NK-92 treated with Interleukin-12 subunit alpha and Interleukin-12 subunit beta, amount 100 ng/mL, for 24 hours (cell line): ENCODE measurements at regions not wholly inside any gene's neighbourhood (a gene's known extent, or its start where the extent isn't known, plus 50 kb on each side); places are given as distances from the start of the nearest gene placed in this dataset.
"Not testable (repeated sequence)": the region's sequence is repeated elsewhere in the genome, so short reads cannot be mapped to it uniquely, and the experiment has no call there.

Experiments used
- DNase-seq: peaks from one replicate; lab custom pipeline; 2025; lab: John Stamatoyannopoulos, UW

GRCh38 chr20:50360921-50361320, 149.3 kb upstream of the PTPN1 start:
- no peak for DNase-seq

DNA sequence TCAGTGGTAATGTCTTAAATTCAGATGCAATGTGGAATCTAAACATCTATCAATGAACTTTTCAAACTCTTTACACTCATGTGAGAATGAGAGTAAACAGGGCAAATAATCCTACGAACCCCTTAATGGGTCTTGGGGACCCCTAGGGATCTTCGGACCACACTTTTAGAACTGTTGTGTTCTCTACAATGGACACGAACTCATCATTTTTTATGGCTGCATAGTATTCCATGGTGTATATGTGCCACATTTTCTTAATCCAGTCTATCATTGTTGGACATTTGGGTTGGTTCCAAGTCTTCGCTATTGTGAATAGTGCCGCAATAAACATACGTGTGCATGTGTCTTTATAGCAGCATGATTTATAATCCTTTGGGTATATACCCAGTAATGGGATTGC, 148.0 kb upstream of the PTPN1 start:
- DNase-seq: not testable (repeated sequence)

- DNase-seq: no peak
These were observed 147.2 kb upstream of the PTPN1 start for GRCh38 chr20:50363027-50363426.

DNA sequence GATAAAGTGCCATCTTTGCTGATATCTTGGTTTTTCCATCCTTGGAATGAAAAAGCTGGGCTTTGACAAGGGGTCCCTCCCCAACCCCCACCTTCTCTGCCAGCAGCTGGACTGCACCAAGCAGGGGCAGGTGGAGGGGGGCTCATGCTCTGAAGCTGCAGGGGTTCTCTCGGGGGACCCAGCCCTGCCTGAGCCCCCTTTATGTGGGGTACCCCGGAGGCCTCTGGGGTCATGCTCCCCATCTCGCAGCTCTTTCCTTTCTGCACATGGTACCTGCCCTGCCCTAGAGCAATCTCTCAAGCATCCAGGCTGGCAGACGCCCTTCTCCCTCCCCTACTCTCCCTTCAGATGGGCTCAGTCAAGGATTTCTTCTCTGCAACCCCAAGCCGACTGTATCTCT, 146.7 kb upstream of the PTPN1 start:
- no peak for DNase-seq

GRCh38 chr20:50364542-50364941, 145.6 kb upstream of the PTPN1 start:
- DNase-seq: no peak

GRCh38 chr20:50366270-50367103, 143.7 kb upstream of the PTPN1 start:
- no peak for DNase-seq

DNA sequence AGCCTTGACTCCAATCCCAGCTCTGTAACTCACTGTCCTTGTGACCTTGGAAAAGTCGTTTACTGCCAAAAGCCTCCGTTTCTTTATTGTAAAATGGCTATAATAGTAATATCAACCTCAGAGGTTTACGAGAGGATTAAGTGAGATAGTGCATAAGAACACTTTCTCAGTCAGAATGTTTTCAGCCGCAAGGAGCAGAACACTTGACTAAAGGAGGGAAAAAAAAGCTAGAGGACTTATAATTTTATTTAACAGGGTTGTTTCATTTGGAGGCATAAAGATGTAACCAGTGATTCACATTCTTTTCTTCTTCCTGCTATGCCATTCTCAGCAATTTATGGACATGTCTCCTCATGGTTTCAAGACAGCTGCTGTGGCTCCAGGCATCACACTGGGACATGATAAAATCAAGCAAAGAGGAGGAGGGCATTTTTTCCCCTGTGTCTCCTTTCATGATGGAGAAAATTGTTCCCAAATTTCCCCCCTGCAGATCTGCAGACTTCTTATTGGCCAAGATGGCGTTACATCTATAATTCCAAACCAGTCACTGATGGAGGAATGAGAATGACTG, 143.0 kb upstream of the PTPN1 start:
- no peak for DNase-seq

DNA sequence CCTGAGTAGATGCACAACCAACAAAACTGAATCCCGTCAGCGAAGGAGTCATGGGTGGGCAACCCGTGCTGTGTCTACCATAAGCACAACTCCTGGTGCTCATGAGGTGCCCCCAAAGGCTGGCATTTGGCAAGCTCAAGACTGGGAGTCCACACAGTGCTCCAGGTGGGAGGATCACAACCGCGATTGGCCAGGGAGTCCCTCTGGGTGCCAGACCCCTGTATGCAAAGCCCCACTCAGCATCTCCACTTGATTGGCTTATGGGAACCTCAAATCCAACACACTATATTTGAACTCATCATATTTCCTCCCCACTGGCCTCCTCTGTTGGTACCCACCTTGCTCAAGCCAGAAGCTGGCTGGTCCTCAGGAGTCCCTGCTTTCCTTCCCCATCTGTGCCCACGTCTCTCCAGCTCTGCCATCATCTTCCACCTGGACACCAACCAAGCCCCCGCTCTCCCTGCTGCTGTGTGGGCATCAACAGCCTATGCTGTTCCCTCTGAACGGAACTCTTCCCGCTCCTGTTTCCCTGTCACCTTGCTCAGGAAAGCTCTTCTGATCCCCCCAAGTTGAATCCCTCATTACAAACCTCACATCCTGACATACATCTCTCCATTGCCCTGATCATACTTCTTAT, 142.3 kb upstream of the PTPN1 start:
- DNase-seq: no peak

DNA sequence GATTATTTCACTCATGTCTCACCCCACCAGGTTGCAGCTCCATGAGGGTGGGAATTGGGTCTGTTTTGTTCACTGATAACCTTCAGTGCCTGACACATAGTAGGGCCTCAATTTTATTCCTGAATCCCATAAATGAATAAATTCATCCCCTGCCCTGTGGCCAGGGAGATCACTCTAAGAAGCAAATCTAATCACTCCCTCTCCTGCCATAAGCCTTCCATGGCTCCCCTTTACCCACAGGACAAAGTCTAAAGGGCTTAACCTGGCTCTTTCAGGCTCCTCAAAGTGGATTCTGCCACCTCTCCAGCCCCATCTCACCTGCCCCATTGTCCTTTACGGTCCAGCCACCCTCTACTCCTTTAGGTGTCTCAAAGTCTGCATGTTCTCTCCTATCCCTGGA, 141.8 kb upstream of the PTPN1 start:
- no peak for DNase-seq

- DNase-seq: no peak
These were observed 141.4 kb upstream of the PTPN1 start for GRCh38 chr20:50368813-50369224.

- DNase-seq: no peak
These were observed 140.8 kb upstream of the PTPN1 start for GRCh38 chr20:50369225-50370035.

GRCh38 chr20:50370036-50370566, 140.1 kb upstream of the PTPN1 start:
- DNase-seq: no peak

- no peak for DNase-seq
These were observed 138.1 kb upstream of the PTPN1 start for GRCh38 chr20:50371878-50372769.

DNA sequence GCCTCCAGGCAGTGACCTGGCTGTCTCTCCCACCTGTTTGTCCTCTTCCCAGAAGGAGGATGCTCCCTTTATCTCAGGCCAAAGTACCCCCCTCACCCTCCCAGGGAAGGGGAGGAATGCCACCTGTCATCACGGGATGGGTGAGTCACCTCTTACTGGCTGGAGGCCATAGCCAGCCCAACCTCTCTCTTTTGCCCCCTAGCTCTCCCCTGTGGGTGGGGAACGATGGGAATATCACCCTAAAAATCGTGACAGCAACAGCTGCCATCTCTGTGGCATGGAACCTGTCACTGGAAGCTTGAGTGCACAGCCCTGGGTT, 137.5 kb upstream of the PTPN1 start:
- DNase-seq: no peak

- DNase-seq: no peak
These were observed 136.4 kb upstream of the PTPN1 start for GRCh38 chr20:50373674-50374286.

- no peak for DNase-seq
These were observed 135.6 kb upstream of the PTPN1 start for GRCh38 chr20:50374541-50375078.

- no peak for DNase-seq
These were observed 133.8 kb upstream of the PTPN1 start for GRCh38 chr20:50376179-50376887.

DNA sequence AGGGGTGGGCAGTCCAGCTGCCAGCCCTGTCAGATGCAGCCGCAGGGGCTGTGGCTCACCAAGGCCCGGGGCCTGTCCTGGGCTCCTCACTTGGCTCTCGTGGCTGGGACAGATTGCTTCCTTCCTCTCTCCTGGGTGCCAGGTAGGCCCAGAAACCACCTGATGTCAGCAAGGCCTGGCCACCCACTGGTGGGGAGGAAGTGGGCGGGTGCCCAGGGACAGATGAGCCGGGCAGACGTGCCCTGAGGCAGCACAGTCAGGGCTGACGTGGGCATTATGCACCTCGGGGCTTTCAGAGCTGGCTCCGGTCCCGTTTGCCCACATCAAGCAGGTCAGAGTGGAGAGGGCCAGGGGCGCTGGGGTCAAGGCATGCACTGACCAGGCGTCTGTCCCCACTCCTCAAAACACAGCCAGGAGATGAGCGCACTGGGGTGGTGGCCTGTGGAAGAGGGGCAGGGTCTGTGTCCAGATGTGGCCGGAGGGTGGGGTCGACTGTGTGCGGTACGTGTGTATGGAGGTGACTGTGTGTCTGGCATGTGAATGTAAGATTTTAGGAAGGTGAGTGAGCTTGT, 133.2 kb upstream of the PTPN1 start:
- peak; percentile 15 for DNase-seq

DNA sequence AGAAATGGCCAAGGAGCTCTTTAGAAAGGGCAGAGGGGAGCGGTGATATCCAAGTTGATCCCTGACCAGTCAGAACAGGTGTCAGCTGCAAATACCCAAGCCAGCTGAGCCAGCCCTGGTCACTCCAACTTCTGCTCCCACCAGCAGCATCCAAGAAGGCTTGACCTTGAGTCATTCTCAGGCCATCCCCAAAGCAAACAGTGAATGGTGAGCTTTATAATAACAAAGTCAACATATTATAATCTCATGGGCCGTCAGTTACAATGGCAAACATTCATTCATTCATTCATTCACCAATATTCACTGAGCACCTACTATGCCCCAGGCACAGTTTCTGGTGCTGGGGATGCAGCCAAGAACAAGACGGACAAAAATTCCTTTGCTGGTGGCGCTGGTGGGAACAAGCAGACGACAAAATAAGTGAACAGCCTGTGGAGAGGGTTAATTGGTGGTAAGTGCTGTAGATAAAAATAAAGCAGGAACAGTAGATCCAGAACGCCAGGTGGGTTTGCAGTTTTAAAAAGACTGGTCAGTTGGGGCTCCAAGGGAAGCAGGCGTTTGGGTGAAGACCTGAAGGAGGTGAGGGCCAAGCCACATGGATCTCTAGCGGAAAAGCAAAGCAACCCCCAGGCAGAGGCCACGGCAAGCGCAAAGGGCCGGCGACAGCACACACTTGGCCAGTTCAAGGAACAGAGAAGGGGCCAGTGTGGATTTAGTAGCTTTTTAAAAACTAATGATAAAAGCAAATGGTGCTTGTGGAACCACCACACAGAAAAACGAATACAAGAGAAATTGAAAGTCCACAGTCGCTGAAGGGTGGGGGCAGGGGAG, 131.8 kb upstream of the PTPN1 start:
- no peak for DNase-seq
